ENCODE measurements at regions not wholly inside any gene's neighbourhood (a gene's known extent, or its start where the extent isn't known, plus 50 kb on each side); places are given as distances from the start of the nearest gene placed in this dataset.

DNA sequence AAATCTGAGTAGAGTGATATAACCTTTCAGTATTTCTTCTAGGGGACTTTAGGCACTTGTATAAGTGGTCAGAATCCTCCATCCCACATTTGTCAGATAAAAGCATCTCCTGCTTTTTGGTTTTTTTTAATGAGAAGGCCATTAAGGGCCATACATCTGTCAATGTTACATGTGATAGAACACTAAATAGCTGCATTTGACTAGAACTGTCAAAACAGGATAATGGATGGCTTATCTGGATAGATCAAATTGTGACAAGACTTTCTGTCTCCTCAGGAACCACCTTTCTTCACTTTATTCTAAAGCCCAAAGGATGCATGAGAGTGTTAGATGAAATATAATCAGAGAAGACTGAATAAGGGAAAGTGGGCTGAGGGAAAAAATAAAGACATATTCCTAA, 533.4 kb upstream of the TGFBR2 start:
- no TSS peak for BruUV-seq (replicated peaks)
- intact Hi-C loops (cut with micrococcal nuclease): no loop called here

More for the DNA sequence above, 533.4 kb upstream of the TGFBR2 start:
- POLR2A ChIA-PET (ENCODE audit: unreplicated experiment): no interaction called here
- Histone ChIP-seq H3K23ac (ENCODE audit: low read depth, low read length) (no peak overlapping the region), H4K20me1 (ENCODE audit: insufficient read depth, low read length) (no peaks in the 10 kb centered on the region), H3K4ac (ENCODE audit: low read depth, low read length) (no peak overlapping the region), H3K27ac (ENCODE audit: insufficient read depth, low read length) (no peak overlapping the region), H4K8ac (ENCODE audit: low read depth in 2 of 2, low read length in 2 of 2) (no peak overlapping the region), H3K9me3 (ENCODE audit: control insufficient read depth, insufficient read depth, low read length) (no peaks in the 10 kb centered on the region), H3K36me3 (ENCODE audit: control insufficient read depth, insufficient read depth, low read length) (no peaks in the 10 kb centered on the region), H3K14ac (replicated peaks; ENCODE audit: low read depth, low read length) (no peak overlapping the region), H3K18ac (ENCODE audit: low read depth, low read length) (no peak overlapping the region), H4K91ac (ENCODE audit: insufficient read depth, low read depth, low read length) (no peak overlapping the region), H3K4me3 (ENCODE audit: insufficient read depth, low read depth, low read length) (no peak overlapping the region), H2BK5ac (ENCODE audit: low read depth, low read length, poor library complexity, severe bottlenecking) (no peak overlapping the region), H3K4me1 (ENCODE audit: control insufficient read depth, insufficient read depth, low read length) (no peaks in the 10 kb centered on the region), H2AFZ (replicated peaks; ENCODE audit: low read length, poor library complexity) (no peak overlapping the region), H3K56ac (ENCODE audit: extremely low read depth, insufficient read depth, low read length) (no peak overlapping the region), H2BK20ac (ENCODE audit: low read depth, low read length) (no peak overlapping the region), H3K4me2 (ENCODE audit: low read depth, low read length) (no peak overlapping the region), H2AK9ac (replicated peaks; ENCODE audit: low read depth, low read length, poor library complexity) (no peak overlapping the region), H3K9me1 (ENCODE audit: insufficient read depth, low read length) (no peaks in the 10 kb centered on the region), H3K27me3 (ENCODE audit: control insufficient read depth, insufficient read depth, low read length) (peaks cover 1% of the 10 kb centered on the region; the same call in 1 of the 2 replicates), H2AK5ac (ENCODE audit: low read depth, low read length) (no peak overlapping the region), H2BK15ac (ENCODE audit: low read depth, low read length) (no peak overlapping the region), H3K79me1 (ENCODE audit: low read depth in 1 of 2, low read length in 2 of 2) (no peaks in the 10 kb centered on the region), H4K5ac (ENCODE audit: low read depth, low read length) (no peak overlapping the region), H3K9ac (ENCODE audit: low read depth, low read length) (no peak overlapping the region), H2BK120ac (ENCODE audit: low read depth, low read length) (no peak overlapping the region)
- dilution Hi-C loops (cut with HindIII; ENCODE audit: low sequenced_read_pairs, unreplicated experiment): no loop called here
- TF ChIP-seq CEBPB (IDR thresholded peaks at IDR 0.05; ENCODE audit: low read depth, low read length) (no peak), MAFK (IDR thresholded peaks at IDR 0.05; ENCODE audit: low read depth, low read length) (no peak), MAZ (IDR thresholded peaks at IDR 0.05; ENCODE audit: borderline replicate concordance, low read depth, low read length) (no peak), RCOR1 (IDR thresholded peaks at IDR 0.05; ENCODE audit: insufficient replicate concordance, low read length) (no peak), RAD21 (IDR thresholded peaks at IDR 0.05; ENCODE audit: low read length) (no peak), POLR2A (IDR thresholded peaks at IDR 0.05; ENCODE audit: low read depth, low read length) (no peak), RFX5 (IDR thresholded peaks at IDR 0.05; ENCODE audit: low read depth, low read length) (no peak), MXI1 (IDR thresholded peaks at IDR 0.05; ENCODE audit: borderline replicate concordance, low read depth, low read length) (no peak), SMC3 (IDR thresholded peaks at IDR 0.05; ENCODE audit: low read depth, low read length) (no peak), NFE2L2 (IDR thresholded peaks at IDR 0.05; ENCODE audit: low read depth, low read length) (no peak), CHD1 (IDR thresholded peaks at IDR 0.05; ENCODE audit: low read depth, low read length) (no peak), BHLHE40 (IDR thresholded peaks at IDR 0.05; ENCODE audit: low read depth, low read length) (no peak)
- TF ChIP-seq, protein P1, sequence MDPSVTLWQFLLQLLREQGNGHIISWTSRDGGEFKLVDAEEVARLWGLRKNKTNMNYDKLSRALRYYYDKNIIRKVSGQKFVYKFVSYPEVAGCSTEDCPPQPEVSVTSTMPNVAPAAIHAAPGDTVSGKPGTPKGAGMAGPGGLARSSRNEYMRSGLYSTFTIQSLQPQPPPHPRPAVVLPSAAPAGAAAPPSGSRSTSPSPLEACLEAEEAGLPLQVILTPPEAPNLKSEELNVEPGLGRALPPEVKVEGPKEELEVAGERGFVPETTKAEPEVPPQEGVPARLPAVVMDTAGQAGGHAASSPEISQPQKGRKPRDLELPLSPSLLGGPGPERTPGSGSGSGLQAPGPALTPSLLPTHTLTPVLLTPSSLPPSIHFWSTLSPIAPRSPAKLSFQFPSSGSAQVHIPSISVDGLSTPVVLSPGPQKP (IDR thresholded peaks at IDR 0.05; ENCODE audit: borderline replicate concordance, low read depth, low read length): no peak
- TF ChIP-seq, protein P2, sequence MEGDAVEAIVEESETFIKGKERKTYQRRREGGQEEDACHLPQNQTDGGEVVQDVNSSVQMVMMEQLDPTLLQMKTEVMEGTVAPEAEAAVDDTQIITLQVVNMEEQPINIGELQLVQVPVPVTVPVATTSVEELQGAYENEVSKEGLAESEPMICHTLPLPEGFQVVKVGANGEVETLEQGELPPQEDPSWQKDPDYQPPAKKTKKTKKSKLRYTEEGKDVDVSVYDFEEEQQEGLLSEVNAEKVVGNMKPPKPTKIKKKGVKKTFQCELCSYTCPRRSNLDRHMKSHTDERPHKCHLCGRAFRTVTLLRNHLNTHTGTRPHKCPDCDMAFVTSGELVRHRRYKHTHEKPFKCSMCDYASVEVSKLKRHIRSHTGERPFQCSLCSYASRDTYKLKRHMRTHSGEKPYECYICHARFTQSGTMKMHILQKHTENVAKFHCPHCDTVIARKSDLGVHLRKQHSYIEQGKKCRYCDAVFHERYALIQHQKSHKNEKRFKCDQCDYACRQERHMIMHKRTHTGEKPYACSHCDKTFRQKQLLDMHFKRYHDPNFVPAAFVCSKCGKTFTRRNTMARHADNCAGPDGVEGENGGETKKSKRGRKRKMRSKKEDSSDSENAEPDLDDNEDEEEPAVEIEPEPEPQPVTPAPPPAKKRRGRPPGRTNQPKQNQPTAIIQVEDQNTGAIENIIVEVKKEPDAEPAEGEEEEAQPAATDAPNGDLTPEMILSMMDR (conservative IDR thresholded peaks at IDR 0.05; ENCODE audit: low read depth, low read length): no peak
- CTCF ChIA-PET: no interaction called here
- ATAC-seq (ENCODE audit: low read depth): no peak
- in situ Hi-C loops (cut with MboI; ENCODE audit: low sequenced_read_pairs): no loop called here
- DNase-seq: no peak

All from IMR-90 (cell line).